ENCODE measurements at regions not wholly inside any gene's neighbourhood (a gene's known extent, or its start where the extent isn't known, plus 50 kb on each side); places are given as distances from the start of the nearest gene placed in this dataset. TPM values are rescaled to one million over a fixed set of nuclear protein-coding genes. Genes with fewer than 3 reads are reported as not detected.

Small RNA genes lying in the stretch of these regions (microRNA-seq; reads per million reads assigned to microRNA genes)
- not detected for gene AC011456.1 (ENCODE audit: insufficient read depth, insufficient read length)
- not detected for gene RNA5SP471 (ENCODE audit: insufficient read depth, insufficient read length)
- gene RNA5SP472 (ENCODE audit: insufficient read depth, insufficient read length), result not detected
- gene RNU6-967P (ENCODE audit: insufficient read depth, insufficient read length), result not detected

Small RNA genes lying in the stretch of these regions (small RNA-seq; reads per million reads assigned to genes)
- gene AC011456.1 (0 reads per million in 5 experiments), gene RNA5SP471 (0 reads per million in 5 experiments), gene RNA5SP472 (0 to 0.60 (median 0.17) reads per million in 5 experiments), gene RNU6-967P (0 reads per million in 5 experiments)

Data from IMR-90 (cell line).